Smooth muscle cell (in vitro differentiated cells): ENCODE measurements at regions not wholly inside any gene's neighbourhood (a gene's known extent, or its start where the extent isn't known, plus 50 kb on each side); places are given as distances from the start of the nearest gene placed in this dataset.

Experiments
- DNase-seq: peaks from one replicate; lab custom pipeline; 2025; ENCODE audit not compliant: unreplicated experiment; lab: John Stamatoyannopoulos, UW
- H2AFZ ChIP-seq: fragments of 200-600 bp; sonication (generic); 2 replicates; pipeline ENCODE4 v1.6.0; 2016; ENCODE audit warnings: antibody characterized with exemption, low read depth, mild to moderate bottlenecking
- H3F3A ChIP-seq: fragments of 200-600 bp; sonication (generic); 2 replicates; pipeline ENCODE4 v1.6.0; 2017; ENCODE audit warnings: antibody characterized with exemption, low read depth
- H3K27ac ChIP-seq: fragments of 200-600 bp; sonication (generic); 2 replicates; pipeline ENCODE4 v1.5.1; 2016; ENCODE audit warnings: low read depth, mild to moderate bottlenecking
- H3K27me3 ChIP-seq: fragments of 200-600 bp; sonication (generic); 2 replicates; pipeline ENCODE4 v1.6.1; 2016; ENCODE audit warnings: low read depth, mild to moderate bottlenecking
- H3K36me3 ChIP-seq: fragments of 200-600 bp; sonication (generic); 2 replicates; pipeline ENCODE4 v1.5.1; 2016; ENCODE audit warnings: low read depth
- H3K4me1 ChIP-seq: fragments of 200-600 bp; sonication (generic); 2 replicates; pipeline ENCODE4 v1.5.1; 2016; ENCODE audit warnings: low read depth
- H3K4me2 ChIP-seq: fragments of 200-600 bp; sonication (generic); 2 replicates; pipeline ENCODE4 v1.6.0; 2016; ENCODE audit warnings: mild to moderate bottlenecking
- H3K4me3 ChIP-seq: fragments of 200-600 bp; sonication (generic); 2 replicates; pipeline ENCODE4 v1.5.1; 2016; ENCODE audit warnings: mild to moderate bottlenecking
- H3K79me2 ChIP-seq: fragments of 200-600 bp; sonication (generic); 2 replicates; pipeline ENCODE4 v1.6.0; 2016; ENCODE audit warnings: low read depth, mild to moderate bottlenecking
- H3K9ac ChIP-seq: fragments of 200-600 bp; sonication (generic); 2 replicates; pipeline ENCODE4 v1.6.0; 2016; ENCODE audit warnings: low read depth
- H3K9me3 ChIP-seq: fragments of 200-600 bp; sonication (generic); replicated peaks from 2 replicates; pipeline ENCODE4 v1.5.1; 2016; ENCODE audit warnings: low read depth
- H4K20me1 ChIP-seq: fragments of 200-600 bp; sonication (generic); 2 replicates; pipeline ENCODE4 v1.6.0; 2016; ENCODE audit warnings: low read depth
- CTCF ChIP-seq: fragments of 200-600 bp; sonication (generic); IDR thresholded peaks from 2 replicates; pipeline ENCODE4 v1.5.1; 2017; ENCODE audit warnings: borderline replicate concordance, mild to moderate bottlenecking, antibody characterized with exemption; ENCODE audit not compliant: insufficient read depth, poor library complexity, severe bottlenecking
- WGBS: methylation state at CpG from one replicate; pipeline ENCODE4 v1.1.7; 2016; ENCODE audit warnings: low lambda C conversion rate; 5-methylcytosine and 5-hydroxymethylcytosine counted together

- Histone ChIP-seq H3F3A (no peaks in the 10 kb centered on the region), H3K4me3 (no peak overlapping the region), H3K36me3 (no peaks in the 10 kb centered on the region), H2AFZ (no peak overlapping the region), H3K27me3 (no peaks in the 10 kb centered on the region), H3K4me2 (no peak overlapping the region), H3K4me1 (no peaks in the 10 kb centered on the region), H4K20me1 (no peaks in the 10 kb centered on the region), H3K9me3 (no peaks in the 10 kb centered on the region), H3K27ac (no peak overlapping the region), H3K79me2 (no peaks in the 10 kb centered on the region), H3K9ac (no peak overlapping the region)
- 90% methylated on average over 1 of the region's 1 CpG for WGBS
- no peak for TF ChIP-seq CTCF
- no peak for DNase-seq
Observed at GRCh38 chr7:115775981-115776380, 254.6 kb downstream of the TFEC start.

DNA sequence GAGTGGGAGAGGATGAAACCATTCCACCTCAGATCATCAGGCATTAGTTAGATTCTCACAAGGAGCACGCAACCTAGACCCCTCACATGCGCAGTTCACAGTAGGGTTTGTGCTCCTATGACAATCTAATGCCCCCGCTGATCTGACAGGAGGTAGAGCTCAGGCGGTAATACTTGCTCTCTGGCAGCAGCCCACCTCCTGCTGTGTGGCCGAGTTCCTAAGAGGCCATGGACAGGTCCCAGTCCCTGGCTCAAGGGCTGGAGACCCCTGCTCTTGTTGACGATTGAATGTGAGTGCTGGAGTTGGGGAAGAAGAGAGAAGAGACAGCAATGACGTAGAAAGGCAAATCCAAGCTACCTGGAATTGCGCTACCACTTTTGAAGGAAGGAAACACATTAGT is 267.2 kb downstream of the TFEC start:
- no peak for TF ChIP-seq CTCF

GRCh38 chr7:115758025-115758424 is 272.5 kb downstream of the TFEC start:
- no peaks in the 10 kb centered on the region for H3K79me2 ChIP-seq
- H3K9ac ChIP-seq = no peak overlapping the region
- no peak overlapping the region for H2AFZ ChIP-seq
- no peaks in the 10 kb centered on the region for H3F3A ChIP-seq
- no peak for TF ChIP-seq CTCF
- no peak overlapping the region for H3K27ac ChIP-seq
- WGBS = 91% methylated on average over 3 of the region's 3 CpGs
- no peak for DNase-seq
- no peaks in the 10 kb centered on the region for H3K9me3 ChIP-seq
- H3K4me1 ChIP-seq = no peaks in the 10 kb centered on the region
- no peaks in the 10 kb centered on the region for H4K20me1 ChIP-seq
- no peaks in the 10 kb centered on the region for H3K27me3 ChIP-seq
- no peak overlapping the region for H3K4me3 ChIP-seq
- no peak overlapping the region for H3K4me2 ChIP-seq
- H3K36me3 ChIP-seq = no peaks in the 10 kb centered on the region

More for the DNA sequence above, 267.2 kb downstream of the TFEC start:
- Histone ChIP-seq H3K9me3 (no peaks in the 10 kb centered on the region), H3K4me3 (no peak overlapping the region), H2AFZ (no peak overlapping the region), H3K27ac (no peak overlapping the region), H3K79me2 (no peaks in the 10 kb centered on the region), H4K20me1 (no peaks in the 10 kb centered on the region), H3K27me3 (no peaks in the 10 kb centered on the region), H3K36me3 (no peaks in the 10 kb centered on the region), H3K4me1 (no peaks in the 10 kb centered on the region), H3F3A (no peaks in the 10 kb centered on the region), H3K4me2 (no peak overlapping the region), H3K9ac (no peak overlapping the region)
- WGBS = 78% methylated on average over 8 of the region's 8 CpGs
- no peak for DNase-seq

- Histone ChIP-seq H3K4me2 (no peak overlapping the region), H3K4me1 (no peaks in the 10 kb centered on the region), H4K20me1 (no peaks in the 10 kb centered on the region), H2AFZ (no peak overlapping the region), H3K79me2 (no peaks in the 10 kb centered on the region), H3K36me3 (no peaks in the 10 kb centered on the region), H3F3A (no peaks in the 10 kb centered on the region), H3K4me3 (no peak overlapping the region), H3K27ac (no peak overlapping the region), H3K27me3 (no peaks in the 10 kb centered on the region), H3K9me3 (no peaks in the 10 kb centered on the region), H3K9ac (no peak overlapping the region)
- WGBS = 82% methylated on average over 2 of the region's 2 CpGs
- DNase-seq = no peak
- no peak for TF ChIP-seq CTCF
Observed at GRCh38 chr7:115754226-115754625, 276.3 kb downstream of the TFEC start.
